GM18498 (cell line): ENCODE measurements at regions not wholly inside any gene's neighbourhood (a gene's known extent, or its start where the extent isn't known, plus 50 kb on each side); places are given as distances from the start of the nearest gene placed in this dataset.

Source experiments
- ATAC-seq: cut with Tn5 transposase; IDR thresholded peaks from one replicate; pipeline ENCODE4 v1.9.1; 2021; ENCODE audit warnings: mild to moderate bottlenecking, moderate library complexity; ENCODE audit not compliant: unreplicated experiment

DNA sequence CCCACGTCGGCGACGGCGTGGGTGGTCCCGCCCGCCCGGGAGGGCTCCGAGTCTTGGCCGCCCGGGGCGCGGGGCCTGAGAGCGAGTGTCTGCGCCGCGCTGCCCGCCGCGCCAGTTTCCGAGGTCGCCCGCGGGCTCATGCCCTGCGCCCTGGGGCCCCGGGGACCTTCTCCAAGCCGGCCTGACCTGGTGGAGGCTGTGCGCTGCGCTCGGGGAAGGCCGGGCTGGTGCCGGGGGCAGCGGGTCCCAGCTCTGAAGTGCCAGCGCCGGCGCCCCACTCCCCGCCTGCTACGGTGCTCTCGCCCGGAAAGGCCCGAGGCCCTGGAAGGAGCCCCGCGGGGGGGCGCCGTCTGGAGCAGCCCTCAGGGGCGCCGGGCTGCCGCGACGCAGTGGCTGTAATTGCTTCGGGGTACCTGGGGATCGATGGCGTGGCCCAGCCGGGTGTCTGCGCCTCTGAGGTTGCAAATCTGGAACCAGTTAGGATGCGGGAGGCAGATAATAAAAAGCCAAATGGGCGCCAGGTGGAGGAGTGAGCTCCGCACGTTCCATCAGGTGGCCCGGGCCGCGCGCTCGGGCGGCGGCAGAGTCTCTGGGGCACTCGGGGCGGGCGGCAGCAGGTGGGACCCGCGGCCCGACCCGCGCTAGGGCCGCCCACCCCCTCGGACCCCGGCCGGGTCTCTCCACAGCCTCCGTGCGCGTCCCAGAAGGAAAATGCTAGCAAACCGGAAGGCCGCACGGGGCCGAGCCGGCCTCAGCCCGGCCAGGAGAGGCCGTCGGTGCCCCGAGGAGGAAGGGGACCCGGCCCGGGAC is 102.3 kb upstream of the DIO3 start:
- no peak for ATAC-seq

DNA sequence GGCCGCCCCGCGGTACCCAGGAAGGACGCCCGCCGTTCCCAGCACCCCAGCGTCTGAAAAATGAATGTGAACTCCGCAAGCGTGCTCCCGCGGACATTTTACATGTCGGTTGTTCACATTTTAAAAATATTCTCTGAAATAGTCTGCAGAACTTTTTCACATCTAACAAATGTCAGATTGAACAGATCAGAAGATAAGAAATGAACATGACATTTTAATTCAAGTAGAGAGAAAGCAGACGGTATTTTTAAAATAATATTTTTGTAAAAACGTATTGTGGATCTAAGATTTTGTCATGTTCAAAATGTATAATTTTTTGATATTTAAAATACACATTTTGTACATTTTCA is 101.8 kb upstream of the DIO3 start:
- no peak for ATAC-seq

DNA sequence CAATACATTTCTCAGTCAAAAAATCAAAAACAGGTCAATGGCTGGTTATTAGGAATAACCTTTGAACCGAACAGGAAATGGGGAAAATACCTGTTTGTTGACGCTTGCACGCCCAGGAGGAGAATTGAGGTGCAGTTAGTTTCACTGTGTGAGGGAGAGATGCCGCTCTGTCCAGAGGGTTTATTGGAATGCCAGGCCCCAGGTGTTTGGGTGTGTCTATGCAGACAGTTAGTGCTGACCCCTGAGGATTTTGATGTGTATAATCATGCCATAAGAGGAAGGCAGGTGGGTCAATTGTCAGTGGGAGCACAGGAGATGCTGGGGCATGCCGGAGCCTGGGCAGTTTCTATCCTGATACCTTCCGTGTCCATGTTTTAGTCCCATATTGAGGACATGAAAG is 100.8 kb upstream of the DIO3 start:
- ATAC-seq, result no peak

DNA sequence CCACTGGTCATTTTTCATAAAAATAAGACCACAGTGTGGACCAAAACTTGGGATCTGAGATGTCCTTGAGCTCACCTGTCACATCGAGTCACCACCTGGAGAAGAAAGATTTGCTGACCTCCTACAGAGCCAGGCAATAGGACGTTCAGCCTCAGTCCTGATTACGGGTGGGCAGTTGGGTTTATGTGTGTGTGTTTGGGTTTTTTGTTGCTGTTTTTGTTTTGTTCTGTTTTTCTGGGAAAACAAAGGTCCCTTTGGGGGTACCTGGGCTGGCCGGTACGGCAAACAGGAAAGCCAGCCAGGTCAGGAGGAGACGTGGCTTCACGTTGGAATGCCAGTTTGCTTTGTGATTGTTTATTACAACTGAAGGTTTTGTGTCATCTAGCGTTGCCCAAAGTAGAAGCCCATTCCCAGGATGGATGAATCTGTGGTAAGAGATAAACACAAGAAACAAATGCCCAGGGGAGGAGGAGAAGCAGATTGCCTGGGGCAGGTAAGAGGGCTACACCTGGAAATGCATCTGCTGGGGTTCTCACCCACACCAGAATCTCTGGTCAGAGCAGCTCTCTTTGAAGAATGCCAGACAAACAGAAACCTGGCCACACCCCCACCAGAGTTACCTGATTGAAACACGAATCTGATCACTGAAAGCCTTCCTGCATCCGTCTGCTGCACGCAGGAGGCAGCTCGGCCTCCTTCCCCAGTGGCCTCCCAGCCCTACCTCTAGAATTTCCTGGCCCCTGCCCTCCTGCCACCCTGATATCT is 100.1 kb upstream of the DIO3 start:
- no peak for ATAC-seq

DNA sequence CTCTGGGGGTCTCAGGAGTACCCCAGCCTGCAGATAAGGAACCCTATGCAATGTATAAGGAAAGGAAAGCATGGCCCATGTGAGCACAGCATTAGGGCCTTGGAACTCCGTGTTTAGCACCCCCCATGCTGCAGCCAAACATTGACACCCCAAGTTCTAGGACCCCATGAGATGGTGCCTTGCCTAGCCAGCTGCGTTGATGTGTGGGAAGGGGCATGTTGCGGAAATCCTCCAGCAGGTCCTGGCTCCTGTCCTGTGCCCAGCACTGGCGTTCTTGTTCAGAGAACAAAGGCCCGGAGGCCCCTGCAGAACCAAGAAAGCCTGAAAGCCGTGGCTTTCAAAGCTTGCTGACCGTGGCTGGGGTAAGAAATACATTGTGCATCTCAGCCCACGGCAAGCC is 99.4 kb upstream of the DIO3 start:
- ATAC-seq, result no peak

DNA sequence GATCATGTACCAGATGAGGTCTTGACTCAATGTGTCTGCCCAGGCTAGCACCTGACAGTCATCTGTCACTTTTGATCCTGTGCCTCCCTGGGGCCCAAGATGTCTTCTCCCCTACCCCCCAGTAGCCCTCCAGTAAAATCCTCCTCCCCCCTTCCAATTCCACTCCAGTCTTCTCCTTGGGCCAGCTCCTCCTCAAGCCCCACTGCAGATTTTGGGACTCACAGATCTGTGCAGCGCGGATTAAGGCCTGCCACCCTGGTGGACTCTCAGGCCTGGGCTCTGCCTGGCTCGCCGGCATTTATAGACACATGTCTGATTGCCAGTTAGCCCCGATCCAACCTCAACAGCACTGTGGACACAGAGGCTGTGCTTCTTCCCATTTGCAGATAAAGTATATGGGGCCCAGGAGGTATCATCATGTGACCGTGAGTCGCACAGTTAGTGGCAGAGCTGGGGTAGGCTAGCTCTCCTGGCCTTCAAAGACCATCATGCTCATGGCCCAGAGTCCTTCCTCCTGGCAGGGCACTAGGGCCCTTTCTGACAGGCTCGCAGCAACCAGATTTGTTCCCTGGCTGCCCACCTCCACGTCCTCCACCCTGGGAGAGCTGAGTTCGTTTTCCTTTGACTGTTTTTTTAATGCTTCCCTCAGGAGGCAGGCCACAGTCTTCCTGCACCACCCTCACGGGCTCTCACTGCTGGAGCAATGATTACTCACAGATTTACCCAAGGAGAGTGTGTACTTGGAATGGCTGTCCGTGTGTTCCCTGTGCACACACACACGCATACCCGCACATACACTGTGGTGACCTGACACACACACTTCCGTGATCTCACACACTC is 98.3 kb upstream of the DIO3 start:
- ATAC-seq, result no peak

DNA sequence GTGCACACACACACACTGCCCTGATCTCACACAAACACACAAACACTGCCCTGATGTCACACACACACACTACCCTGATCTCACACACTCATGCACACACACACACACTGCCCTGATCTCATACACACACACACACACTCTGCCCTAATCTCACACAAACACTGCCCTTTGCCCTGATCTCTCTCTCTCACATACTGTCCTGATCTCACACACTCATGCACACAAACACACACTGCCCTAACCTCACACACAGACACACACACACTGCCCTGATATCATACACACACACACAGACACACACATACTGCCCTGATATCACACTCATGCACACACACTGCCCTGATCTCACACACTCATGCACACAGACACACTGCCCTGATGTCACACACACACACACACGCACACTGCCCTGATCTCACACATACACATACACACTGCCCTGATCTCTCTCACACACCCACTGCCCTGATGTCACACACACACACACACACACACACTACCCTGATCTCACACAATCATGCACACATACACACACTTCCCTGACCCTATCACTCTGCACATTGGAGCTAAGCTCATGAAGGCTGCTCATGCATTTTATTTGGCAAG is 97.6 kb upstream of the DIO3 start:
- no peak for ATAC-seq

DNA sequence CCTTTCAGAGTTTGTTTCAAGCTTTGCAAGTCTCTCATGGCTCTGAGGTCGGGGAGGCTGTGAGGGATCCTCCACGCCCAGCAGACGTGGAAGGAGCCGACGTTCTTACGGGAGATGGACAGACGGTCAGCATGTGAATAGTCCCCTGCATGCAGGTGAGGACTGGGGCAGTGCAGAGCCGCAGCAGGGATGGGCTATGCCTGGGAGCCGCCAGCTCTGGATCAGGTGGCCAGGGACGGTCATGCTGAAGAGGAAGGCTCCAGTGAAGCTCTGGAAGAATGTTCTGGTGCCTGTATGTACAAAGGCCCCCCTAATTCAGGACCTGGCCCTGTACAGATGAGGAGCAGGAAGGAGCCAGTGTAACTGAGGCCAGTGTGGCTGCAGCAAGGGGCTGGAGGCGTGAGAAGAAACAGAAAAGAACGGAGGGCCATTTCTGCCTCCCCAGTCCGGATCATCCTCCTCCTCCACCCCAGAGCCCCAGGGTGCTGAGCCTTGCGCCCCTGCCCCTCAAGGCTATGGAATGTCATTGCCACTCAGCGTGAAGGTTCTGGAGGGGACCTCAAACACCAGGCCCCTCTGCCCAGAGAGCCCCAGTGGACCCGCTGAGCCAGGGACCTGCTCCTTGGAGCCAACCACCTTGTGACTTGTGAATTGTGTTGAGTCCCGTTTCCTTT is 96.8 kb upstream of the DIO3 start:
- ATAC-seq, result no peak

DNA sequence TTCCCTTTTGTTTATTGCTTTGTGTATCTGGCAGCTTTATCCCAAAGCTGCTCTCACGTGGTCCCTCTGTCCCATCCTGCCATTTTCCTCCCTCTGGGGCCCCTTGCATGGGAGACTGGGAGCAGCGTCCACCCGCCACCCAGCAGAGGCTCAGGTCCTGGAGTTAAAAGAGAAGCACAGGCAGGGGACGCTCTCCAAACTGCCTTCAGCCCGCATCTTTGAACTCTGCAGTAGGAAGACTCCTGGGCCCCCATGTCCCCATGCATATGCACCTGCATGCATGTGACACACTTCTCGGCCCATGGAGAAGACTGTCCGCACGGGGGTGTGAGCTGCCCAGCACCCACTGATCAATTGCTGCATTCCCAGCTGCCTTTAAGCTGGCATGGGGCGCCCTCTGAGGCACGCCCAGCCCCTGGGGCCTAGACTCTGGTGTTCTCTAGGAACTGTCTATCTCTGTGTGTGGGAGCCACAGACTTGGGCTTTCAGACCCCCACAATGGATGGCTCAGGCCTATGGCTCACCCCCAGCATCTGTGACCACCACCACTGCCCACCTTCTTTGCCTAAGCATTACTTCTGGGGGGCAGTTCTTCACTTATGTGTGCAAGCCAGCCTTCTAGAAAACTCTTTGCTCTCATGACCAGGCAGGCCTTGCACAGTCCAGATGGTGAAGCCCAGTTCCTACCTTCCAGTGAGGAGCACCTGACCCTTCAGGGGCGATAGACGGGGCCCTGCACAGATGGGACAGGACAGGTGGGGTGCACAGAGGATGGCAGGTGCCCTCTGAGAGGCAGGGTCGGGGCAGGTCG is 96.1 kb upstream of the DIO3 start:
- ATAC-seq, result no peak

DNA sequence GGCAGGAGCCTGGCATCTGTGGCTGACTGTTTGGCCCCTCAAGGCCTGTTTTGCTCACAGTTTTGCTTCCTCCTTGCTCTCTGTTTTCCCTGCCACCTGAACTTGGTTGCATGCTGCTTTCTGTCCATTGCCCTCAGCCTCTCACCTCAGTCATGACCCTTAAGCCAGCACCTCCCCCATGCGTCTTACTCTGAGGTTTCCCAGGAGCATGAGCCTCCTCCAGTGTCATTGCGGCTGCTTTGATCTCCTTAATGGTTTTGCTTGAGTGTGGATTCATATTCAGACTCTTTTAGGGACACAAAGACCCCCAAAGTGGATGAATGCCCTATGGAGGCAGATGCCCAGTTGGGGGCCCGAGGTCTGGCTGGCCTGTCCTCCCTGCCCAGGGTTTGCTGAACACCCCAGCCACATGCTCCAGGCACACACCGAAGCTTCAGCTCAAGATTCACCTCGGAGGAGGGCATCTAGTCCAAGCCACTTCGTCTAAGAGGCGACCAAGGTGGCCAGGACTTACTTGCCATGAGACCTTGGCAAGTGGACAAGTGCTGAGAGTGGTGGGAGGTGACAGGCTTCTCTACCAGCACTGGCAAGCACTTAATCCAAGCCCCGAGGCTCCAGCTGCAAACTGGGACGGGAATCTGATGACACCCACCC is 95.4 kb upstream of the DIO3 start:
- ATAC-seq, result no peak

DNA sequence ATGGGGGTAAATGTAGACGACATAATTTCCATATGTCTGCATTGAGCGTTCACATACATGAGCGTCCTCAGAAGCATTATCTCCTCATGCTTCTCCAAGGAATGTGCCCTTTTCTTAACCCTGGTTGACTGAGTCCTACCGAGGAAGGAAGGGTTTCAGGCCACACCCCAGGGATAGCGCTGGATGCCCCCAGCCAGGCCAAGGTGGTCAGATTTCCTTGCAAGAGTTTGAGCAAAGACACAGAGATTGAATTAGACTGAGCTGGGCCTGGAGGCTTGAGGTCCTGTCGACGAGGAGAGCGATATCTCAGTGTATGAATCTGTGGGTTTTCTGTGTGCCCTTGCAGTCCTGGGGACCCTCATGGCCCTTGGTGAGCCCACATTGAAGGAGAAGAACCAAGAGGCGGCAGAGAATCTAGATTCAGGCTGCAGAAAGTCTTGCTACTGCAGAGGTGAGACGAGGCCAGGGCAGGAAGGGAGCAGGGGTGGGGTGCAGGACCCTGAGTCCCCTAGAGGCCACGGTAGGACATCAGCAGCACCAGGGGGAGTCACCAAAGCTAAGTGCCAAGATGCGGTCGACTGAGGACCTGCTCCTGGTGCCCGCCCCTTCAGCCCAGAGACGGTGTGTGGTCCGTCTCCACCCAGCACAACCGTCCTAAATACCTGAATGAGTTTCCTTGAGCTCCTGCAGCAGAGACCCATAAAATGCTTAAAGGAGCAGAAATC is 94.7 kb upstream of the DIO3 start:
- ATAC-seq, result no peak

DNA sequence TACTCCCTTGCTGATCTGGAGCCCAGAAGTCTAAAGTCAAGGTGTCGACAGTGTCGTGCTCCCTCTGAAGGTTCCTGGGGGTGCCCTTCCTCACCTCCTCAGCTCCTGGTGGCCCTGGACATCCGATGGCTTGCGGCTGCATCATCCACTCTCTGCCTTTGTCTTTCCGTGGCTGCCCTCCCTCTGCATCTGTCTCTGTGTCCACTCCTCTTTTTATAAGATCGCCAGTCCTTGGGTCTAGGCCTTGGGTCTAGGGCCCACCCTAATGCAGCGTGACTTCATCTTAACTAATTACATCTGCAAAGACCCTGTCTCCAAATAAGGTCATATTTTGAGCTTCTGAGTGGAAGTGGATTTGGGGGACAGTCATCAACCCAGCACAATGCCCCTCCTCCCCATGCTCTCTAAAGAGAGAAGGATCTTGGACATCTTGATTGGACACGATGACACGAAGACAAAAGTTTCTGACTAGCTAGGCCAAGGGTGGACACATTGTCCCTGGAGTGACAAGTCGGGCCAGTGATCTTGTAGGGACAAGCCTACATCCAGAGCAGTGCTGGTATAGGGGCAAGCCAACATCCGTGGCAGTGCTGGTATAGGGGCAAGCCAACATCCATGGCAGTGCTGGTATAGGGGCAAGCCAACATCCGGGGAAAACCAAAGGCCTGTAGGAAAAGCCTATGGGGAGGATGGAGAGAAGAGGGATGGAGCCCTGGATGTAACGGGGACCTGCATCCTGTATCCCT is 93.9 kb upstream of the DIO3 start:
- ATAC-seq, result no peak

DNA sequence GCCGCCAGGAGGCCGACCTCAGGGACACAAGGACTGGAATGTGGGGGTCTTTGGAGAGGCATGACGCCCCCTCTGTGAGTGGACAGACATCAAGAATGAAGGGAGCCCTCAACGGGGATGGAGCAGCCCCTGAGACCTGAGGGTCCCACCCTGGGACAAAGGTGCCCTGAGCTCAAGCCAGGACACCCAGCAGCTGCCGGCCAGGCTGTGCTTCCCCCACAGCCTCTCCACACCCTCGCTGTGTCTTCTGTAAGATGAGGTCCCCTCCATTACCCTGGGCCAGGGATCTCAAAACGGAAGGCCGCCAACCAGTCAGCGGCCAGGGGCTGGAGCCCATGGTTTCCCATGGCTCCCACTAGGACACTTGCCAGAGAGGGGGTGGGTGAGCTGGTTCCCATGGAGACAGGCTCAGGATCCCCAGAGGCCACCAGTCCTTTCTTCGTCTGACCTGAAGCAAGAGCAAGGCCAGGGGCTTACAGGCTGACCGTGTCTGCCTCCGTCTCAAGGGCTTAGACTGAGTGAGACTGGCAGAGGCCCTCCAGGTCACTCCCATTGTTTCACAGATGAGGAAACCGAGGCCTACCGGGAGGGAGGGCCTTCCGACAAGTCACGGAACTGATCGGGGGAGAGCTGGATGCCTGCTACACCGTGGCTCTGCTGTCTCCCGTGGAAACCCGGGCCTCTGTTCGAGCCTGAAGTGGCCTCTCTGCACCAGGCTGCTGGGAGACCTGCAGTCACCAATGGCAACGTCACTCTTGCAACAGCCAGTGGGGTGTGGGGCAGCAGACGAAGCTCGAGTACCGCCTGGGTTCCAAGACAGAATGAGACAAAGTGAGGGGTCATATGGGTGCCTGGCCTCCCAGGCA is 91.7 kb upstream of the DIO3 start:
- no peak for ATAC-seq

DNA sequence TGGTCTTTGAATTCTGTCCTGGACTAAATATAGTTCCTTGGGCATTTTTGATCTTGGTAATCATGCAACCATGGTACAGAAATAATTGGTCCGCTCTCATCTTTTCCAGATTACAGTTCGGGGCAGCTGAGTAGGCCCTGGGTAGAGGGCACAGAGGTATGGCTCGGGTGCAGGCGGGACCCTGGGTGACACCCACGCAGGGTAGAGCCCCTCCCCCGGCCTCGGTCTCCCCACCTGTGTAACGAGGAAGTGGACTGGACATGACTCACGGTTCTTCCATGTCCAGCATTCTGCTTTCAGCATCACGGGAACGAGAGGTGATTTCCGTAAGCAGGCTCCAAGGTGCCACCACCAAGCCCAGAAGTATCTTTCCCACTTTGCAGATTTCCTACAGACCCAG is 91.0 kb upstream of the DIO3 start:
- ATAC-seq, result no peak

DNA sequence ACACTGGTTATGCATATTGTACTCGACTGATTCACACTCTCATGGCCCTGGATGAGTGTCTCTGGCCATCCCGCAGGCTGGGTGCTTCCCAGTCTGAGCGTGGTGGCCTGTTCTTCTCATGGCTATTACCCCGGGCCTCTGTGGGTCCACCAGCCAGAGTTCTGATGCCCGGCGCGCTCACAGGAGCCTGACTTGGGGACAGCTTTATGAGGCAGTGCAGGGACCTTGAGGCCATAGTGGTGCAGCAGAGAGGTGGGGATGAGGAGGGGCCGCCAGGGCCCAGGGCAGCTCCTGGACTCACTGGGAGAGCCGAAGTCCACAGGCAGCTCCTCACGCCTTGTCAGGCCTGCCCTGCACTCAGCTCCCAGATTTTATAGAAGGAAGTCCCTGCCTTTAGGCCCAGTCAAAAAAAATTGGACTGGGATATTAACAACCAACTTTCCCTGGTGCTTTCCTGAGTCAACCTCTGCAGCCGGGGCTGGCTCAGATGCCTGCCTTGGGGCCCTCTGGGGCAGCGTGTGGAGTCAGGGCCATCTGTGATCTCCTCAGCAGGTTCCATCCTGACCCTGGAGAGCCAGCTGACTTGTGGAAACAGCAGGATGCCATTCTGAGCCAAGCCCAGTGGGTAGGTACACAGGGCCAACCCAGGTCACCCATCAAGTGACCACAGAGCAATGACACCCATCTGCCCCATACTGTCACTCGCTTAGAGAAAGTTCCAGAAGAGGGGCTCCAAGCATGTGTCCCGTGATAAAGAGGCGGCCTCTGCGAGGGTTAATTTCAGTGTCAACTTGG is 89.4 kb upstream of the DIO3 start:
- ATAC-seq, result no peak

DNA sequence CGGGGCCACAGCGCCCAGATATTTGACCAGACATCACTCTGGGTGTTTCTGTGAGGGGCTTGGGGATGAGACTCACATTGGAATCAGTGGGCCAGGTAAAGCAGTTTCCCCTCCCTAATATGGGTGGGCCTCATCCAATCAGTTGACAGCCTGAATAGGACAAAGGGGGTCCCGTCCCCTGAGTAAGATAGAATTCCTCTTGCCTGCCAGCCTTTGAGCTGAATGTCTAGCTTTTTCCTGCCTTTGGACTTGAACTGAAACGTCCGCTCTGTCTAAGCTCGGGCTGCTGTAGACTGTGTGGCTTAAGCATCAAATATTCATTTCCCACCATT is 88.8 kb upstream of the DIO3 start:
- ATAC-seq, result no peak
